Astrocyte (in vitro differentiated cells and primary cell): ENCODE measurements at regions not wholly inside any gene's neighbourhood (a gene's known extent, or its start where the extent isn't known, plus 50 kb on each side); places are given as distances from the start of the nearest gene placed in this dataset.
A peak's percentile ranks its signal among the peaks of the same experiment; 100 is the strongest.

ENCODE experiments used
- DNase-seq: peaks from one replicate; pipeline ENCODE4 v3.0.0-alpha.2; 2010; ENCODE audit warnings: low read depth
- FAIRE-seq: peaks from 2 replicates; lab custom pipeline; 2011; peaks lifted over from hg19 to GRCh38; lab: Jason Lieb, UNC
- H2AFZ ChIP-seq: 2 replicates; pipeline ENCODE4 v1.6.0; 2012; ENCODE audit warnings: low read depth, low read length, inconsistent platforms
- H3K27ac ChIP-seq: 2 replicates; pipeline ENCODE4 v1.5.1; 2011; ENCODE audit warnings: low read depth, low read length, inconsistent platforms
- H3K27me3 ChIP-seq: 2 replicates; pipeline ENCODE4 v1.6.0; 2011; ENCODE audit warnings: low read length, inconsistent platforms; ENCODE audit not compliant: insufficient read depth
- H3K36me3 ChIP-seq: 2 replicates; pipeline ENCODE4 v1.5.1; 2011; ENCODE audit warnings: low read length, inconsistent platforms; ENCODE audit not compliant: insufficient read depth
- H3K4me1 ChIP-seq: 2 replicates; pipeline ENCODE4 v1.5.1; 2011; ENCODE audit warnings: low read length, inconsistent platforms; ENCODE audit not compliant: insufficient read depth
- H3K4me2 ChIP-seq: 2 replicates; pipeline ENCODE4 v1.6.0; 2012; ENCODE audit warnings: low read length, inconsistent platforms
- H3K4me3 ChIP-seq: 2 replicates; pipeline ENCODE4 v1.5.1; 2011; ENCODE audit warnings: low read depth, mild to moderate bottlenecking, low read length, inconsistent platforms; ENCODE audit not compliant: insufficient read depth
- H3K79me2 ChIP-seq: 2 replicates; pipeline ENCODE4 v1.6.0; 2012; ENCODE audit warnings: mild to moderate bottlenecking, low read length, inconsistent platforms; ENCODE audit not compliant: insufficient read depth
- H3K9ac ChIP-seq: 2 replicates; pipeline ENCODE4 v1.6.0; 2012; ENCODE audit warnings: mild to moderate bottlenecking, low read length, inconsistent platforms
- H3K9me3 ChIP-seq: 2 replicates; pipeline ENCODE4 v1.5.1; 2012; ENCODE audit warnings: low read depth, mild to moderate bottlenecking, low read length, inconsistent platforms; ENCODE audit not compliant: insufficient read depth
- H4K20me1 ChIP-seq: 2 replicates; pipeline ENCODE4 v1.6.0; 2012; ENCODE audit warnings: low read length, inconsistent platforms; ENCODE audit not compliant: insufficient read depth
- H3K27ac Mint-ChIP-seq: one replicate; pipeline ENCODE4 v1.8.0; 2021; ENCODE audit warnings: mild to moderate bottlenecking, mixed read lengths; ENCODE audit not compliant: unreplicated experiment
- H3K27me3 Mint-ChIP-seq: one replicate; pipeline ENCODE4 v1.8.0; 2021; ENCODE audit warnings: low read depth, mixed read lengths; ENCODE audit not compliant: unreplicated experiment
- H3K36me3 Mint-ChIP-seq: one replicate; pipeline ENCODE4 v1.8.0; 2021; ENCODE audit warnings: low read depth, mixed read lengths; ENCODE audit not compliant: unreplicated experiment
- H3K4me1 Mint-ChIP-seq: one replicate; pipeline ENCODE4 v1.8.0; 2021; ENCODE audit warnings: low read depth, mixed read lengths; ENCODE audit not compliant: unreplicated experiment
- H3K4me3 Mint-ChIP-seq: one replicate; pipeline ENCODE4 v1.8.0; 2021; ENCODE audit warnings: mild to moderate bottlenecking, moderate library complexity, mixed read lengths; ENCODE audit not compliant: unreplicated experiment
- H3K9me3 Mint-ChIP-seq: one replicate; pipeline ENCODE4 v1.8.0; 2021; ENCODE audit warnings: mild to moderate bottlenecking, mixed read lengths; ENCODE audit not compliant: unreplicated experiment
- EZH2 ChIP-seq: IDR thresholded peaks from 2 replicates; pipeline ENCODE4 v1.6.1; 2012; ENCODE audit warnings: mild to moderate bottlenecking, low read length, inconsistent platforms; ENCODE audit not compliant: insufficient read depth
- TF ChIP-seq, protein P1 (sequence below): IDR thresholded peaks from 2 replicates; pipeline ENCODE4 v1.5.1; 2011; ENCODE audit warnings: low read depth, mild to moderate bottlenecking, inconsistent platforms, low read length, moderate library complexity; ENCODE audit not compliant: insufficient read depth

DNA sequence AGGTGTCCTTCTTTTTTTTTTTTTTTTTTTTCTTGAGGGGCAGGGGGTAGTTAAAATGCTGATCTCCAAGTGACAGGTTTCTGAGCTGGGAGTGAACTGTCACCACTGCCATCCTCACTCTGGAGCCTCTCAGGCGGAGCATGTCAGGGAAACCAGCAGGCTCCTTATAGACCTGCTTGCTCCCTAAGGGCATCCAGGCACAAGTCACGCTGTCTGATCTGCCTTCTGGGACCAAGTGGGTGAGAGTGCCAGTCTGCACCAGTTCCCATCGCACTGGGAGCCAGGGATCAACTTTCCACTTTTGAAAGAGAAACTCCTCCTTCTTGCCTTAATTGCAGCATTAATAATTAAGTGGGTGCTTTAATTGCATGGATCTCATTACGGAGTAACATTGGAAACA is 537.9 kb upstream of the CADM1 start:
- H3K36me3 ChIP-seq: no peaks in the 10 kb centered on the region
- H3K9me3 Mint-ChIP-seq: no peaks in the 10 kb centered on the region
- H3K27ac ChIP-seq: no peak overlapping the region
- TF ChIP-seq, protein P1, sequence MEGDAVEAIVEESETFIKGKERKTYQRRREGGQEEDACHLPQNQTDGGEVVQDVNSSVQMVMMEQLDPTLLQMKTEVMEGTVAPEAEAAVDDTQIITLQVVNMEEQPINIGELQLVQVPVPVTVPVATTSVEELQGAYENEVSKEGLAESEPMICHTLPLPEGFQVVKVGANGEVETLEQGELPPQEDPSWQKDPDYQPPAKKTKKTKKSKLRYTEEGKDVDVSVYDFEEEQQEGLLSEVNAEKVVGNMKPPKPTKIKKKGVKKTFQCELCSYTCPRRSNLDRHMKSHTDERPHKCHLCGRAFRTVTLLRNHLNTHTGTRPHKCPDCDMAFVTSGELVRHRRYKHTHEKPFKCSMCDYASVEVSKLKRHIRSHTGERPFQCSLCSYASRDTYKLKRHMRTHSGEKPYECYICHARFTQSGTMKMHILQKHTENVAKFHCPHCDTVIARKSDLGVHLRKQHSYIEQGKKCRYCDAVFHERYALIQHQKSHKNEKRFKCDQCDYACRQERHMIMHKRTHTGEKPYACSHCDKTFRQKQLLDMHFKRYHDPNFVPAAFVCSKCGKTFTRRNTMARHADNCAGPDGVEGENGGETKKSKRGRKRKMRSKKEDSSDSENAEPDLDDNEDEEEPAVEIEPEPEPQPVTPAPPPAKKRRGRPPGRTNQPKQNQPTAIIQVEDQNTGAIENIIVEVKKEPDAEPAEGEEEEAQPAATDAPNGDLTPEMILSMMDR: no peak
- TF ChIP-seq EZH2: no peak
- no peak overlapping the region for H2AFZ ChIP-seq
- H3K4me3 ChIP-seq: no peak overlapping the region
- DNase-seq (no peak), FAIRE-seq (no peak)
- H3K9ac ChIP-seq: no peak overlapping the region
- H3K9me3 ChIP-seq: no peaks in the 10 kb centered on the region
- H3K4me1 ChIP-seq: peaks cover 7% of the 10 kb centered on the region
- no peaks in the 10 kb centered on the region for H3K27me3 ChIP-seq
- no peaks in the 10 kb centered on the region for H3K4me1 Mint-ChIP-seq
- H4K20me1 ChIP-seq: no peaks in the 10 kb centered on the region
- no peak overlapping the region for H3K4me2 ChIP-seq
- H3K27ac Mint-ChIP-seq: no peak overlapping the region
- H3K79me2 ChIP-seq: no peaks in the 10 kb centered on the region
- no peaks in the 10 kb centered on the region for H3K36me3 Mint-ChIP-seq
- H3K27me3 Mint-ChIP-seq: peaks cover 41% of the 10 kb centered on the region
- no peak overlapping the region for H3K4me3 Mint-ChIP-seq

DNA sequence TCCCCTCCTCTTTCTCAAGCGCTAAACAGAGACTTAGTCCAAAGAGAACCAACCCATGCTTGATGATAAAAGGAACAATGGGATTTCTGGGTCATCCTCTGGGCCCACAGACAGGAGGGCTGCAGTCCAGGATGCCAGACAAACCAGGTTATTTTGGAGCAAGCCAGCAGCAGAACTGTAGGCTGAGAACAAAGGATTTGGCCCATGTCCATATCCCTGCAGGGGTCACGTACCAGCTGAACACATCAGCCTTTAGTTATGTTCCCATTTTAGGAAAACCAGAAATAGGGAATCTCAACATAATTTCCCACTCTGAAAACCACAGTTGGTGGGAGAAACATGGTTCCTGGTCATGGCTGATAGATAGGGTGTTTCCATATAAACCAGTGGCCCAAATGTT is 533.6 kb upstream of the CADM1 start:
- DNase-seq (peak; percentile 20), FAIRE-seq (no peak)
- Mint-ChIP-seq H3K4me3 (no peak overlapping the region), H3K4me1 (no peaks in the 10 kb centered on the region), H3K9me3 (no peaks in the 10 kb centered on the region), H3K36me3 (no peaks in the 10 kb centered on the region), H3K27me3 (peaks cover 28% of the 10 kb centered on the region), H3K27ac (no peak overlapping the region)
- Histone ChIP-seq H4K20me1 (no peaks in the 10 kb centered on the region), H3K4me1 (peaks cover 7% of the 10 kb centered on the region), H3K27ac (no peak overlapping the region), H3K9me3 (no peaks in the 10 kb centered on the region), H3K4me2 (no peak overlapping the region), H3K36me3 (no peaks in the 10 kb centered on the region), H3K4me3 (no peak overlapping the region), H2AFZ (no peak overlapping the region), H3K27me3 (no peaks in the 10 kb centered on the region), H3K9ac (no peak overlapping the region), H3K79me2 (no peaks in the 10 kb centered on the region)
- TF ChIP-seq, protein P1: no peak
- no peak for TF ChIP-seq EZH2

- Histone ChIP-seq H3K79me2 (no peaks in the 10 kb centered on the region), H3K9ac (no peak overlapping the region), H3K4me1 (peaks cover 7% of the 10 kb centered on the region), H3K27ac (no peak overlapping the region), H3K4me3 (no peak overlapping the region), H3K9me3 (no peaks in the 10 kb centered on the region), H2AFZ (no peak overlapping the region), H3K27me3 (no peaks in the 10 kb centered on the region), H3K36me3 (no peaks in the 10 kb centered on the region), H3K4me2 (no peak overlapping the region), H4K20me1 (no peaks in the 10 kb centered on the region)
- Mint-ChIP-seq H3K4me3 (no peak overlapping the region), H3K4me1 (no peaks in the 10 kb centered on the region), H3K27ac (no peak overlapping the region), H3K27me3 (peaks cover 18% of the 10 kb centered on the region), H3K9me3 (peaks cover 3% of the 10 kb centered on the region), H3K36me3 (no peaks in the 10 kb centered on the region)
- no peak for TF ChIP-seq EZH2
- TF ChIP-seq, protein P1: no peak
- no peak for FAIRE-seq
- DNase-seq: no peak
Measured at GRCh38 chr11:116035977-116036376, 531.8 kb upstream of the CADM1 start.
